ENCODE measurements at regions not wholly inside any gene's neighbourhood (a gene's known extent, or its start where the extent isn't known, plus 50 kb on each side); places are given as distances from the start of the nearest gene placed in this dataset.
A peak's percentile ranks its signal among the peaks of the same experiment; 100 is the strongest.

- peaks cover 24% of the 10 kb centered on the region for H3K4me1 Mint-ChIP-seq
- H3K4me3 Mint-ChIP-seq = no peak overlapping the region
- no peaks in the 10 kb centered on the region for H3K36me3 Mint-ChIP-seq (ENCODE audit: low read depth)
- no peak for TF ChIP-seq CTCF (IDR thresholded peaks at IDR 0.05)
- no peak overlapping the region for H3K27ac Mint-ChIP-seq
- intact Hi-C loops (cut with micrococcal nuclease) = loop anchor here (5.0 kb wide), 3 partner anchors 323 to 1468 kb away; partner anchors contain the start of genes GGACT and ZIC2
- H3K27me3 Mint-ChIP-seq = peaks cover 3% of the 10 kb centered on the region
- ATAC-seq (ENCODE audit: low read depth) (no peak), DNase-seq (no peak)
- H3K9me3 Mint-ChIP-seq = no peaks in the 10 kb centered on the region
- CTCF ChIA-PET = interaction anchor here (1.0 kb wide), 1 partner anchor 576 kb away, joined by 3 read pairs; no protein-coding TSS in a partner anchor
- POLR2A ChIA-PET = no interaction called here
Measured at GRCh38 chr13:99659226-99659625, 158.0 kb downstream of the TM9SF2 start.

GRCh38 chr13:99658261-99658991, 157.2 kb downstream of the TM9SF2 start:
- intact Hi-C loops (cut with micrococcal nuclease) = loop anchor here (1.0 to 5.0 kb wide), 4 partner anchors 130 to 1469 kb away; partner anchors contain the start of genes GGACT and ZIC2
- peak; percentile 27 for DNase-seq
- no peak overlapping the region for H3K27ac Mint-ChIP-seq
- peaks cover 24% of the 10 kb centered on the region for H3K4me1 Mint-ChIP-seq
- H3K36me3 Mint-ChIP-seq (ENCODE audit: low read depth) = no peaks in the 10 kb centered on the region
- TF ChIP-seq CTCF (IDR thresholded peaks at IDR 0.05) = no peak
- H3K27me3 Mint-ChIP-seq = peaks cover 3% of the 10 kb centered on the region
- CTCF ChIA-PET = interaction anchor here (1.0 to 4.1 kb wide), 2 partner anchors 577 to 855 kb away, joined by 3 to 69 read pairs; no protein-coding TSS in a partner anchor
- ATAC-seq (ENCODE audit: low read depth) = peak; percentile 48
- no peaks in the 10 kb centered on the region for H3K9me3 Mint-ChIP-seq
- POLR2A ChIA-PET = no interaction called here
- H3K4me3 Mint-ChIP-seq = peak overlapping the region; percentile 82

GRCh38 chr13:99657848-99658260, 156.6 kb downstream of the TM9SF2 start:
- H3K27ac Mint-ChIP-seq = no peak overlapping the region
- H3K9me3 Mint-ChIP-seq = no peaks in the 10 kb centered on the region
- H3K4me3 Mint-ChIP-seq = peak overlapping the region; percentile 82
- no peak for TF ChIP-seq CTCF (IDR thresholded peaks at IDR 0.05)
- peak; percentile 39 for ATAC-seq (ENCODE audit: low read depth)
- intact Hi-C loops (cut with micrococcal nuclease) = loop anchor here (1.0 to 5.0 kb wide), 5 partner anchors 51 to 1469 kb away; partner anchors contain the start of genes CLYBL, GGACT and ZIC2
- POLR2A ChIA-PET = interaction anchor here (0.7 kb wide), 1 partner anchor 514 kb away, joined by 3 read pairs; no protein-coding TSS in a partner anchor
- peak; percentile 21 for DNase-seq
- H3K36me3 Mint-ChIP-seq (ENCODE audit: low read depth) = no peaks in the 10 kb centered on the region
- CTCF ChIA-PET = interaction anchor here (1.7 to 4.1 kb wide), 2 partner anchors 24 to 856 kb away, joined by 4 to 69 read pairs; no protein-coding TSS in a partner anchor
- peaks cover 24% of the 10 kb centered on the region for H3K4me1 Mint-ChIP-seq
- H3K27me3 Mint-ChIP-seq = peaks cover 3% of the 10 kb centered on the region

GRCh38 chr13:99656844-99657381, 155.6 kb downstream of the TM9SF2 start:
- no peak overlapping the region for H3K27ac Mint-ChIP-seq
- ATAC-seq (ENCODE audit: low read depth) (no peak), DNase-seq (no peak)
- no peak overlapping the region for H3K4me3 Mint-ChIP-seq
- peaks cover 3% of the 10 kb centered on the region for H3K27me3 Mint-ChIP-seq
- intact Hi-C loops (cut with micrococcal nuclease) = loop anchor here (1.0 to 5.0 kb wide), 10 partner anchors 50 to 1470 kb away; partner anchors contain the start of genes CLYBL, GGACT and ZIC2
- H3K4me1 Mint-ChIP-seq = peaks cover 24% of the 10 kb centered on the region
- H3K9me3 Mint-ChIP-seq = no peaks in the 10 kb centered on the region
- H3K36me3 Mint-ChIP-seq (ENCODE audit: low read depth) = no peaks in the 10 kb centered on the region
- POLR2A ChIA-PET = no interaction called here
- TF ChIP-seq CTCF (IDR thresholded peaks at IDR 0.05) = no peak
- CTCF ChIA-PET = interaction anchor here (0.6 to 4.1 kb wide), 15 partner anchors 12 to 1449 kb away, joined by 3 to 69 read pairs (median 4); no protein-coding TSS in a partner anchor
